Fibroblast of lung (primary cell): ENCODE measurements at regions not wholly inside any gene's neighbourhood (a gene's known extent, or its start where the extent isn't known, plus 50 kb on each side); places are given as distances from the start of the nearest gene placed in this dataset.

Experiments used
- DNase-seq, 2 donors: peaks; one replicate each; pipeline versions ENCODE4 v3.0.0 to v3.0.0-alpha.2; 2010; ENCODE audit warnings: low read depth in 2 of 2
- H2AFZ ChIP-seq: 2 replicates; pipeline ENCODE4 v1.5.1; 2012; ENCODE audit warnings: low read length, control low read depth, inconsistent platforms
- H3K27ac ChIP-seq: 2 replicates; pipeline ENCODE4 v1.5.1; 2011; ENCODE audit warnings: low read length, control low read depth; ENCODE audit not compliant: insufficient read depth
- H3K27me3 ChIP-seq: 2 replicates; pipeline ENCODE4 v1.5.1; 2011; ENCODE audit warnings: mild to moderate bottlenecking, low read length; ENCODE audit not compliant: control insufficient read depth, insufficient read depth
- H3K36me3 ChIP-seq: 2 replicates; pipeline ENCODE4 v1.5.1; 2011; ENCODE audit warnings: low read length; ENCODE audit not compliant: control insufficient read depth, insufficient read depth
- H3K4me1 ChIP-seq: 2 replicates; pipeline ENCODE4 v1.5.1; 2011; ENCODE audit warnings: low read length; ENCODE audit not compliant: control insufficient read depth, insufficient read depth; ENCODE audit errors: extremely low read depth
- H3K4me2 ChIP-seq: 2 replicates; pipeline ENCODE4 v1.5.1; 2011; ENCODE audit warnings: low read length, control low read depth; ENCODE audit not compliant: insufficient read depth; ENCODE audit errors: extremely low read depth
- H3K4me3 ChIP-seq, 4 experiments: fragments of 200-600 bp in 1 of 4; sonication (generic) in 1 of 4; replicated peaks in 1 of 4; 2 replicates each; pipeline ENCODE4 v1.5.1; 2011 to 2016; ENCODE audit warnings: low read length in 4 of 4, low read depth in 3 of 4, mild to moderate bottlenecking in 3 of 4, control low read depth in 2 of 4, inconsistent platforms in 1 of 4, mixed read lengths in 1 of 4; ENCODE audit not compliant: insufficient read depth in 1 of 4; ENCODE audit errors: control extremely low read depth in 1 of 4
- H3K79me2 ChIP-seq: 2 replicates; pipeline ENCODE4 v1.5.1; 2012; ENCODE audit warnings: mild to moderate bottlenecking, low read length, inconsistent platforms; ENCODE audit not compliant: control insufficient read depth, insufficient read depth
- H3K9ac ChIP-seq: 2 replicates; pipeline ENCODE4 v1.5.1; 2011; ENCODE audit warnings: mild to moderate bottlenecking, low read length, control low read depth; ENCODE audit not compliant: insufficient read depth
- H3K9me3 ChIP-seq: 2 replicates; pipeline ENCODE4 v1.5.1; 2012; ENCODE audit warnings: low read depth, low read length; ENCODE audit not compliant: control insufficient read depth, insufficient read depth
- H4K20me1 ChIP-seq: 2 replicates; pipeline ENCODE4 v1.5.1; 2011; ENCODE audit warnings: low read length; ENCODE audit not compliant: control insufficient read depth, insufficient read depth; ENCODE audit errors: extremely low read depth
- CTCF ChIP-seq, 2 donors: IDR thresholded peaks in 1 of 2; conservative IDR thresholded peaks in 1 of 2; 1 replicate in 1 of 2; 2 replicates in 1 of 2; pipeline ENCODE4 v1.5.1; 2011 to 2012; ENCODE audit warnings: low read length in 2 of 2, control low read depth in 1 of 2, inconsistent platforms in 1 of 2, low read depth in 1 of 2, mild to moderate bottlenecking in 1 of 2
- EZH2 ChIP-seq: IDR thresholded peaks from 2 replicates; pipeline ENCODE4 v1.5.1; 2012; ENCODE audit warnings: low read length, control low read depth, mild to moderate bottlenecking; ENCODE audit errors: missing control alignments

GRCh38 chr13:44758630-44759383 lies 182.7 kb upstream of the TSC22D1 start:
- TF ChIP-seq CTCF (conservative IDR thresholded peaks at IDR 0.05 in 1 of 2, IDR thresholded peaks at IDR 0.05 in 1 of 2; ENCODE audit: low read depth in 1 of 2, low read length in 2 of 2) = no peak
- TF ChIP-seq EZH2 = no peak
- no peak overlapping the region for H3K4me3 ChIP-seq
- H3K4me2 ChIP-seq = peak overlapping the region; percentile 73
- no peaks in the 10 kb centered on the region for H3K27me3 ChIP-seq
- no peaks in the 10 kb centered on the region for H3K36me3 ChIP-seq
- no peaks in the 10 kb centered on the region for H3K9me3 ChIP-seq
- H3K27ac ChIP-seq = peak overlapping the region; percentile 73
- DNase-seq = peak; percentile 84 to 98
- peak overlapping the region; percentile 61 for H2AFZ ChIP-seq
- peaks cover 3% of the 10 kb centered on the region for H3K4me1 ChIP-seq
- H3K79me2 ChIP-seq = no peaks in the 10 kb centered on the region
- no peaks in the 10 kb centered on the region for H4K20me1 ChIP-seq
- H3K9ac ChIP-seq = no peak overlapping the region

- H3K4me1 ChIP-seq = peaks cover 3% of the 10 kb centered on the region
- H3K79me2 ChIP-seq = no peaks in the 10 kb centered on the region
- no peak for TF ChIP-seq EZH2
- no peak overlapping the region for H3K9ac ChIP-seq
- H3K27me3 ChIP-seq = no peaks in the 10 kb centered on the region
- no peak overlapping the region for H3K4me2 ChIP-seq
- peak overlapping the region; percentile 17 for H3K27ac ChIP-seq
- no peak overlapping the region for H3K4me3 ChIP-seq
- no peaks in the 10 kb centered on the region for H3K9me3 ChIP-seq
- no peak overlapping the region for H2AFZ ChIP-seq
- no peaks in the 10 kb centered on the region for H4K20me1 ChIP-seq
- no peak for DNase-seq
- H3K36me3 ChIP-seq = no peaks in the 10 kb centered on the region
Measured at GRCh38 chr13:44757671-44758070, 181.5 kb upstream of the TSC22D1 start.

GRCh38 chr13:44756276-44756810 lies 180.2 kb upstream of the TSC22D1 start:
- H3K27ac ChIP-seq = no peak overlapping the region
- no peaks in the 10 kb centered on the region for H3K27me3 ChIP-seq
- no peaks in the 10 kb centered on the region for H3K36me3 ChIP-seq
- H2AFZ ChIP-seq = no peak overlapping the region
- H3K9ac ChIP-seq = no peak overlapping the region
- peak in 1 of 2 donors; percentile 50 for DNase-seq
- peaks cover 3% of the 10 kb centered on the region for H3K4me1 ChIP-seq
- no peaks in the 10 kb centered on the region for H3K79me2 ChIP-seq
- H3K4me2 ChIP-seq = no peak overlapping the region
- no peaks in the 10 kb centered on the region for H4K20me1 ChIP-seq
- no peak for TF ChIP-seq EZH2
- no peaks in the 10 kb centered on the region for H3K9me3 ChIP-seq
- no peak overlapping the region for H3K4me3 ChIP-seq

GRCh38 chr13:44755872-44756271 lies 179.7 kb upstream of the TSC22D1 start:
- no peaks in the 10 kb centered on the region for H4K20me1 ChIP-seq
- no peak overlapping the region for H3K27ac ChIP-seq
- DNase-seq = peak; percentile 25 to 90
- H3K9ac ChIP-seq = no peak overlapping the region
- no peaks in the 10 kb centered on the region for H3K27me3 ChIP-seq
- H2AFZ ChIP-seq = no peak overlapping the region
- no peaks in the 10 kb centered on the region for H3K36me3 ChIP-seq
- no peak overlapping the region for H3K4me3 ChIP-seq
- TF ChIP-seq CTCF (conservative IDR thresholded peaks at IDR 0.05 in 1 of 2, IDR thresholded peaks at IDR 0.05 in 1 of 2; ENCODE audit: low read depth in 1 of 2, low read length in 2 of 2) (no peak), EZH2 (no peak)
- H3K9me3 ChIP-seq = no peaks in the 10 kb centered on the region
- no peak overlapping the region for H3K4me2 ChIP-seq
- no peaks in the 10 kb centered on the region for H3K79me2 ChIP-seq
- peaks cover 3% of the 10 kb centered on the region for H3K4me1 ChIP-seq
